Mesodermal cell (in vitro differentiated cells): ENCODE measurements at regions not wholly inside any gene's neighbourhood (a gene's known extent, or its start where the extent isn't known, plus 50 kb on each side); places are given as distances from the start of the nearest gene placed in this dataset.
A peak's percentile ranks its signal among the peaks of the same experiment; 100 is the strongest.

Experiments used
- H3K27ac ChIP-seq: 2 replicates; pipeline ENCODE4 v1.7.0; 2013; ENCODE audit warnings: mild to moderate bottlenecking, low read depth, low read length, moderate library complexity; ENCODE audit not compliant: severe bottlenecking
- H3K36me3 ChIP-seq: 2 replicates; pipeline ENCODE4 v1.7.1; 2013; ENCODE audit warnings: mild to moderate bottlenecking, low read length, moderate library complexity; ENCODE audit not compliant: control insufficient read depth, insufficient read depth
- H3K4me1 ChIP-seq: one replicate; pipeline ENCODE4 v1.7.1; 2013; ENCODE audit warnings: mild to moderate bottlenecking, low read length; ENCODE audit not compliant: insufficient read depth, control insufficient read depth, poor library complexity, severe bottlenecking
- H3K4me3 ChIP-seq: 2 replicates; pipeline ENCODE4 v1.7.0; 2013; ENCODE audit warnings: low read length, control low read depth, mild to moderate bottlenecking; ENCODE audit not compliant: insufficient read depth, poor library complexity, severe bottlenecking; ENCODE audit errors: extremely low read depth
- H3K9me3 ChIP-seq: 2 replicates; pipeline ENCODE4 v1.7.1; 2013; ENCODE audit warnings: mild to moderate bottlenecking, low read length, moderate library complexity; ENCODE audit not compliant: control insufficient read depth
- WGBS, 2 experiments: methylation state at CpG; one replicate each; pipeline ENCODE4 v1.1.5; 2013; ENCODE audit warnings: missing lambda C conversion rate in 2 of 2; ENCODE audit not compliant: insufficient coverage in 2 of 2; 5-methylcytosine and 5-hydroxymethylcytosine counted together

DNA sequence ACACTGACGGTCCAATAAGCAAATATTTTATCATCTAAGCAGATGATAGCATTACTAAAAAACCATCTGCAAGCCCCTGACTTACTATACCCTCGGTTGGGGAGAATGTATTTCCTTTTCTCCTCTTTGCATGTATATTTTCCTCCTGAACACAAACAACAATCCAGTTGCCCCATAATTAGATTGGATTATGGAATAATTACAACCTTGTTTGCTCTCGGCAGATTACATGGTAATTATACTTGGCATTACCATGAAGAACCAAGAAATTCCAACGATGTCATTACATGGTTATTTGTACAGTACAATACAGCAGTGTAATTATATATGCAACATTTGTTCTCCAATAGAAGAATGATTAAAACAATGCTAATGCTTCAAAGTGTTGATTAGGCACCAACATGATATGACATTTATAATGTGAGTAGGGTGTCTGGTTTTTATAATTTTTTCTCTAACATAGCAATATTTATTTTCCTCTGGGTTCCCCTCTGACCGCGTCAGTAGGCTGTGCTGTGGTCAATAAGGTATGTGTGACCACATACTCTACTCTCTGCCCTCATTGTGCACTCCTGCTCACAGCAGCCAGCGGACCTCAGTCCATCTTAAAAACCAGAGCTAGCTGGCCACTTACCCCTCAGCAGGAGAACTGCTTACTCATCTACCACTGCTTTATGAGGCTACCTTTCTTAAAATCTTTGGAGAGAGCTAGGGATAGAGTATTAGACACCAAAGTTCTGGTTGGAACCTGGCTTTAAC is 176.1 kb downstream of the INSIG2 start:
- 80 to 93% methylated on average over 1 to 3 of the region's 7 CpGs for WGBS, 2 experiments
- H3K27ac ChIP-seq = no peak overlapping the region
- H3K4me3 ChIP-seq = no peak overlapping the region
- no peaks in the 10 kb centered on the region for H3K36me3 ChIP-seq
- no peaks in the 10 kb centered on the region for H3K9me3 ChIP-seq
- no peaks in the 10 kb centered on the region for H3K4me1 ChIP-seq

- Histone ChIP-seq H3K9me3 (no peaks in the 10 kb centered on the region), H3K36me3 (no peaks in the 10 kb centered on the region), H3K4me1 (no peaks in the 10 kb centered on the region), H3K4me3 (no peak overlapping the region), H3K27ac (no peak overlapping the region)
- WGBS, 2 experiments = no CpG with 5 or more reads among the region's 2 CpGs
Measured at GRCh38 chr2:118257696-118258095, 169.4 kb downstream of the INSIG2 start.

- 46 to 49% methylated on average over 5 of the region's 5 CpGs for WGBS, 2 experiments
- H3K36me3 ChIP-seq = no peaks in the 10 kb centered on the region
- H3K9me3 ChIP-seq = no peaks in the 10 kb centered on the region
- H3K4me1 ChIP-seq = peaks cover 4% of the 10 kb centered on the region
- no peak overlapping the region for H3K27ac ChIP-seq
- no peak overlapping the region for H3K4me3 ChIP-seq
Measured at GRCh38 chr2:118255771-118256372, 167.6 kb downstream of the INSIG2 start.

DNA sequence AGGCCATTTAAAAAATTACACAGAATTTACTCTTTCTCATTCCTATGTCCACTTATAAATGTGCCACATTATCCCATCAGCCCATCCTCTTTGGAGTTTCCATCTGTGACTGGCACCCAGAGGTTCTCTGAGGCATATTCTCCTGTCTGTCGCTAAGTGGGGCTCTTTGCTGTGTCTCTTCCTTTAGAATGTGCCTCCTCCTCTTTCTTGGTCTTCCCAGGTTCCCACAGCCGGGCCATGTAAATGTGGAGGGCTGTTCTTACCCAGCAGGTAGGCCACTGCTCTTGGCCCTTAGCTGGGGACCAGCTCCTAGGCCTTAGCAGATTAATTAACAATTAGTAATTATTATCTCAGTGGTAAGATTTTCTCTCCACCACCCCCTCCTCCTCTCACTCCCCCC is 167.0 kb downstream of the INSIG2 start:
- 100% methylated on average over 1 of the region's 2 CpGs; no CpG with 5 or more reads in 1 of the 2 experiments for WGBS, 2 experiments
- Histone ChIP-seq H3K27ac (no peak overlapping the region), H3K36me3 (no peaks in the 10 kb centered on the region), H3K4me1 (peaks cover 10% of the 10 kb centered on the region), H3K4me3 (no peak overlapping the region), H3K9me3 (no peaks in the 10 kb centered on the region)

GRCh38 chr2:118254116-118254515 is 165.8 kb downstream of the INSIG2 start:
- H3K36me3 ChIP-seq = no peaks in the 10 kb centered on the region

DNA sequence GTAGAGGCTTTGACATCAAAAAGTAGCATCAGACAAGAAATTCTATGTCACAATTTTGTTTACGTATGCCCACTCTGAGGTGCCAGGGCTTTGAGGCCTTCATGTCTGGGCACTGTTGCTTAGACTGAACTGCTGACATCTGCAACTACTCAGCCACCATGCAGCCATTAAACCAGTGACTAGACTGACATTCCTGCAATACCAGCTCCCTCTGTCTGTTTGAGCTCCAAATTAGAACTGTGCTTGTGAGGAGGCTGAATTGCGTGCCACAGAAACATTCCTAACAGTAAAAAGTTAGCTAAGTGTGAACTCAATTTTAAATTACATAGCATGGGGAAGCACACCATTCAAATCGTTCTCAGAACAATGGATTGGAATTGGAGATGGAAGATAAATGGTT is 163.2 kb downstream of the INSIG2 start:
- Histone ChIP-seq H3K27ac (peak overlapping the region; percentile 13), H3K36me3 (no peaks in the 10 kb centered on the region), H3K9me3 (no peaks in the 10 kb centered on the region), H3K4me3 (no peak overlapping the region), H3K4me1 (peaks cover 18% of the 10 kb centered on the region)
- WGBS, 2 experiments = 84% methylated on average over 2 of the region's 3 CpGs; no CpG with 5 or more reads in 1 of the 2 experiments

More at GRCh38 chr2:118254116-118254515, 165.8 kb downstream of the INSIG2 start:
- WGBS, 2 experiments = 71% methylated on average over 1 of the region's 2 CpGs; no CpG with 5 or more reads in 1 of the 2 experiments
- H3K4me3 ChIP-seq = no peak overlapping the region
- no peaks in the 10 kb centered on the region for H3K9me3 ChIP-seq
- no peak overlapping the region for H3K27ac ChIP-seq
- H3K4me1 ChIP-seq = peaks cover 18% of the 10 kb centered on the region

- Histone ChIP-seq H3K27ac (no peak overlapping the region), H3K36me3 (no peaks in the 10 kb centered on the region), H3K4me1 (peaks cover 18% of the 10 kb centered on the region), H3K9me3 (no peaks in the 10 kb centered on the region), H3K4me3 (no peak overlapping the region)
- WGBS, 2 experiments = 86 to 97% methylated on average over 3 to 5 of the region's 5 CpGs
Measured at GRCh38 chr2:118250463-118250862, 162.2 kb downstream of the INSIG2 start.

DNA sequence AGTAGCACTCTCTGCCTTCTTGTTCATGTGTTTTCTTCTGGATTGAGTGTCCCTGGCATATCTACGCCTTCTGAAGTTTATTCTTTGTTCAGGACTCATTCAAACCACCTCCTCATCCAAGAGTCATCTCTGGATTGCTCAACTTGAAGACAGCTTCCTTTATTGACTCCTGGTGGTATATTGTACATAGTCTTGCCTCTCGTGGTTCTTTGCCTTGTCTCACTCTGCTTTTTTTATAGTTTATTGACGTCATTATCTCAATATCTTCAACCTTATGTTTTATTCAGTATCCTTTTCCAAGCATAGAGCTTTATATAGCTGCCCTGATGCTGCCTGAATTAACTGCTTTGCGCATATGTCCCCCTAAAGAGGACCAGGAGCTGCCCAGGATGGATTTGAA is 161.7 kb downstream of the INSIG2 start:
- Histone ChIP-seq H3K27ac (no peak overlapping the region), H3K9me3 (no peaks in the 10 kb centered on the region), H3K36me3 (no peaks in the 10 kb centered on the region), H3K4me3 (no peak overlapping the region), H3K4me1 (peaks cover 18% of the 10 kb centered on the region)
- 63 to 75% methylated on average over 4 of the region's 4 CpGs for WGBS, 2 experiments

GRCh38 chr2:118249531-118249930 is 161.3 kb downstream of the INSIG2 start:
- WGBS, 2 experiments = 49 to 80% methylated on average over 1 to 3 of the region's 6 CpGs
- H3K36me3 ChIP-seq = no peaks in the 10 kb centered on the region
- H3K4me1 ChIP-seq = peaks cover 18% of the 10 kb centered on the region
- no peak overlapping the region for H3K27ac ChIP-seq
- no peak overlapping the region for H3K4me3 ChIP-seq
- H3K9me3 ChIP-seq = no peaks in the 10 kb centered on the region

- H3K4me1 ChIP-seq = peaks cover 18% of the 10 kb centered on the region
- no peaks in the 10 kb centered on the region for H3K9me3 ChIP-seq
- no peaks in the 10 kb centered on the region for H3K36me3 ChIP-seq
- no peak overlapping the region for H3K27ac ChIP-seq
- WGBS, 2 experiments = 87 to 92% methylated on average over 5 of the region's 5 CpGs
- H3K4me3 ChIP-seq = no peak overlapping the region
Measured at GRCh38 chr2:118246726-118247125, 158.5 kb downstream of the INSIG2 start.

DNA sequence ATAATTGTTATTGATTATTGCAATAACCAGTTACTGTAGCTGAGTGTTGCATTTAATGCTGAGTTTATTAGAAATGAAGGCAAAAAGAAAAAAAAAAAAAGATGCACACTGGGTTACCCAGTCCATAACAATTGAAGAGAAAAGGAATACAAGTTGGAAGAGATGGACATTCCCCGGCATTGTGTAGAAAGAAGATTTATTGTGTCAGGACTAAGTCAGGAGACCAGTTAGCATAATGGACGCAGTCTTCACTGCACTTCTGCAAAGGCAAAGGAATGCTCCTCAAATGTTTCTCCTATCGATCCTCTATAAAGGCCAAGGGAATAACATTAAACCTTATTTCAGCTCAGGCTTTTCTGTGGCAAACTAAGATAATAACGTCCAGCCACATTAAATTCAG is 157.8 kb downstream of the INSIG2 start:
- Histone ChIP-seq H3K4me3 (no peak overlapping the region), H3K4me1 (peaks cover 17% of the 10 kb centered on the region), H3K36me3 (no peaks in the 10 kb centered on the region), H3K27ac (no peak overlapping the region), H3K9me3 (no peaks in the 10 kb centered on the region)
- WGBS, 2 experiments = 92 to 95% methylated on average over 3 to 4 of the region's 4 CpGs
